GM18507 (cell line): ENCODE measurements at regions not wholly inside any gene's neighbourhood (a gene's known extent, or its start where the extent isn't known, plus 50 kb on each side); places are given as distances from the start of the nearest gene placed in this dataset.
"Not testable (repeated sequence)": the region's sequence is repeated elsewhere in the genome, so short reads cannot be mapped to it uniquely, and the experiment has no call there.

Experiments
- DNase-seq: peaks from one replicate; pipeline ENCODE4 v3.0.0; 2011; ENCODE audit warnings: low read depth; ENCODE audit not compliant: insufficient read length; ENCODE audit errors: extremely low spot score
- FAIRE-seq: peaks from 2 replicates; lab custom pipeline; 2011; peaks lifted over from hg19 to GRCh38; lab: Jason Lieb, UNC

- DNase-seq (no peak), FAIRE-seq (no peak)
Measured at GRCh38 chr3:188964957-188965356, 206.8 kb upstream of the TPRG1 start.

GRCh38 chr3:188972310-188972709 is 199.5 kb upstream of the TPRG1 start:
- no peak for DNase-seq
- FAIRE-seq: no peak

- FAIRE-seq (no peak), DNase-seq (no peak)
Measured at GRCh38 chr3:188974856-188975599, 196.7 kb upstream of the TPRG1 start.

GRCh38 chr3:188975600-188976314 is 196.0 kb upstream of the TPRG1 start:
- FAIRE-seq (no peak), DNase-seq (no peak)

GRCh38 chr3:188976407-188976806 is 195.4 kb upstream of the TPRG1 start:
- FAIRE-seq (no peak), DNase-seq (no peak)

GRCh38 chr3:188978421-188979171 is 193.2 kb upstream of the TPRG1 start:
- FAIRE-seq (no peak), DNase-seq (no peak)

GRCh38 chr3:188979248-188979647 is 192.5 kb upstream of the TPRG1 start:
- DNase-seq (no peak), FAIRE-seq (no peak)

- FAIRE-seq (no peak), DNase-seq (no peak)
Measured at GRCh38 chr3:188979669-188980310, 192.0 kb upstream of the TPRG1 start.

GRCh38 chr3:188993181-188993580 is 178.6 kb upstream of the TPRG1 start:
- FAIRE-seq (no peak), DNase-seq (no peak)

- no peak for FAIRE-seq
- no peak for DNase-seq
Measured at GRCh38 chr3:189001559-189001958, 170.2 kb upstream of the TPRG1 start.

- FAIRE-seq: no peak
- no peak for DNase-seq
Measured at GRCh38 chr3:189003410-189003809, 168.4 kb upstream of the TPRG1 start.

GRCh38 chr3:189013224-189013888 is 158.4 kb upstream of the TPRG1 start:
- FAIRE-seq (no peak), DNase-seq (no peak)

- FAIRE-seq: no peak
Measured at GRCh38 chr3:189014526-189014925, 157.2 kb upstream of the TPRG1 start.

GRCh38 chr3:189022576-189023466 is 148.9 kb upstream of the TPRG1 start:
- not testable (repeated sequence) for FAIRE-seq

More at GRCh38 chr3:189014526-189014925, 157.2 kb upstream of the TPRG1 start:
- no peak for DNase-seq

GRCh38 chr3:189025866-189026265 is 145.9 kb upstream of the TPRG1 start:
- no peak for DNase-seq
- FAIRE-seq: no peak

More at GRCh38 chr3:189022576-189023466, 148.9 kb upstream of the TPRG1 start:
- DNase-seq: not testable (repeated sequence)

GRCh38 chr3:189027626-189028155 is 144.1 kb upstream of the TPRG1 start:
- DNase-seq (no peak), FAIRE-seq (no peak)

GRCh38 chr3:189038773-189039745 is 132.7 kb upstream of the TPRG1 start:
- FAIRE-seq (no peak), DNase-seq (no peak)
